ENCODE measurements at regions not wholly inside any gene's neighbourhood (a gene's known extent, or its start where the extent isn't known, plus 50 kb on each side); places are given as distances from the start of the nearest gene placed in this dataset.
"Not testable (repeated sequence)": the region's sequence is repeated elsewhere in the genome, so short reads cannot be mapped to it uniquely, and the experiment has no call there.

GRCh38 chr14:48643241-48643640, 942.9 kb downstream of the RPS29 start:
- no peak overlapping the region for H3K27ac ChIP-seq
- 20 to 100% (median 71%) methylated on average over 1 of the region's 1 CpG; no CpG with 5 or more reads in 5 of the 10 experiments for WGBS, 10 experiments
- no peak overlapping the region for H3K4me3 ChIP-seq
- H3K4me1 ChIP-seq (replicated peaks in 1 of 2): peaks cover 0 to 5% of the 10 kb centered on the region in 2 donors
- in situ Hi-C loops (cut with MboI; ENCODE audit: low pct_unique_long_range_greater_than_20kb in 2 of 9, low sequenced_read_pairs in 9 of 9, unreplicated experiment in 9 of 9): no loop called here
- ATAC-seq (replicated peaks in 6 of 8): peak in 5 of 8 experiments; percentile 47 to 58 (median 49)

GRCh38 chr14:48628870-48629269, 953.5 kb upstream of the MDGA2 start:
- Histone ChIP-seq H3K27ac (no peak overlapping the region), H3K4me3 (no peak overlapping the region), H3K4me1 (replicated peaks in 1 of 2) (peaks cover 0 to 3% of the 10 kb centered on the region in 2 donors)
- in situ Hi-C loops (cut with MboI; ENCODE audit: low pct_unique_long_range_greater_than_20kb in 2 of 9, low sequenced_read_pairs in 9 of 9, unreplicated experiment in 9 of 9): no loop called here
- no peak for ATAC-seq (replicated peaks in 6 of 8)

GRCh38 chr14:48622980-48623379, 947.6 kb upstream of the MDGA2 start:
- in situ Hi-C loops (cut with MboI; ENCODE audit: low pct_unique_long_range_greater_than_20kb in 2 of 9, low sequenced_read_pairs in 9 of 9, unreplicated experiment in 9 of 9): no loop called here
- no peak overlapping the region for H3K4me3 ChIP-seq
- ATAC-seq (replicated peaks in 6 of 8): no peak
- no peak overlapping the region for H3K27ac ChIP-seq
- 0 to 80% (median 57%) methylated on average over 1 of the region's 1 CpG; no CpG with 5 or more reads in 1 of the 10 experiments for WGBS, 10 experiments
- peaks cover 0 to 3% of the 10 kb centered on the region in 2 donors for H3K4me1 ChIP-seq (replicated peaks in 1 of 2)

GRCh38 chr14:48618057-48618456, 942.7 kb upstream of the MDGA2 start:
- Histone ChIP-seq H3K4me1 (replicated peaks in 1 of 2) (no peaks in the 10 kb centered on the region), H3K4me3 (no peak overlapping the region), H3K27ac (no peak overlapping the region)
- 0 to 80% (median 60%) methylated on average over 1 of the region's 1 CpG; no CpG with 5 or more reads in 1 of the 10 experiments for WGBS, 10 experiments
- no peak for ATAC-seq (replicated peaks in 6 of 8)
- in situ Hi-C loops (cut with MboI; ENCODE audit: low pct_unique_long_range_greater_than_20kb in 2 of 9, low sequenced_read_pairs in 9 of 9, unreplicated experiment in 9 of 9): no loop called here

GRCh38 chr14:48616931-48617330, 941.5 kb upstream of the MDGA2 start:
- no peak for ATAC-seq (replicated peaks in 6 of 8)
- H3K4me1 ChIP-seq (replicated peaks in 1 of 2): no peaks in the 10 kb centered on the region
- 0 to 61% (median 31%) methylated on average over 3 to 6 of the region's 6 CpGs; no CpG with 5 or more reads in 1 of the 10 experiments for WGBS, 10 experiments
- in situ Hi-C loops (cut with MboI; ENCODE audit: low pct_unique_long_range_greater_than_20kb in 2 of 9, low sequenced_read_pairs in 9 of 9, unreplicated experiment in 9 of 9): no loop called here
- no peak overlapping the region for H3K4me3 ChIP-seq
- H3K27ac ChIP-seq: no peak overlapping the region

- in situ Hi-C loops (cut with MboI; ENCODE audit: low pct_unique_long_range_greater_than_20kb in 2 of 9, low sequenced_read_pairs in 9 of 9, unreplicated experiment in 9 of 9): no loop called here
- Histone ChIP-seq H3K27ac (no peak overlapping the region), H3K4me3 (no peak overlapping the region), H3K4me1 (replicated peaks in 1 of 2) (no peaks in the 10 kb centered on the region)
- WGBS, 10 experiments: 17 to 100% (median 82%) methylated on average over 1 of the region's 1 CpG; no CpG with 5 or more reads in 6 of the 10 experiments
- ATAC-seq (replicated peaks in 6 of 8): no peak
These were observed 940.2 kb upstream of the MDGA2 start for GRCh38 chr14:48615618-48616017.

- Histone ChIP-seq H3K27ac (no peak overlapping the region), H3K4me3 (no peak overlapping the region), H3K4me1 (replicated peaks in 1 of 2) (no peaks in the 10 kb centered on the region)
- in situ Hi-C loops (cut with MboI; ENCODE audit: low pct_unique_long_range_greater_than_20kb in 2 of 9, low sequenced_read_pairs in 9 of 9, unreplicated experiment in 9 of 9): no loop called here
- ATAC-seq (replicated peaks in 6 of 8): no peak
- WGBS, 10 experiments: 0 to 100% (median 90%) methylated on average over 1 to 2 of the region's 2 CpGs
These were observed 938.6 kb upstream of the MDGA2 start for GRCh38 chr14:48614003-48614402.

- not testable (repeated sequence) for ATAC-seq (replicated peaks in 6 of 8)
- 65 to 90% (median 76%) methylated on average over 2 to 5 of the region's 8 CpGs; no CpG with 5 or more reads in 6 of the 10 experiments for WGBS, 10 experiments
These were observed 931.6 kb upstream of the MDGA2 start for GRCh38 chr14:48606960-48607359.

GRCh38 chr14:48598458-48598857, 923.1 kb upstream of the MDGA2 start:
- in situ Hi-C loops (cut with MboI; ENCODE audit: low pct_unique_long_range_greater_than_20kb in 2 of 9, low sequenced_read_pairs in 9 of 9, unreplicated experiment in 9 of 9): no loop called here

More at GRCh38 chr14:48606960-48607359, 931.6 kb upstream of the MDGA2 start:
- H3K4me1 ChIP-seq (replicated peaks in 1 of 2); H3K4me3 ChIP-seq; in situ Hi-C loops (cut with MboI; ENCODE audit: low pct_unique_long_range_greater_than_20kb in 2 of 9, low sequenced_read_pairs in 9 of 9, unreplicated experiment in 9 of 9); H3K27ac ChIP-seq: not testable (repeated sequence)

GRCh38 chr14:48586099-48586498, 910.7 kb upstream of the MDGA2 start:
- WGBS, 10 experiments: 0 to 90% (median 43%) methylated on average over 1 of the region's 1 CpG; no CpG with 5 or more reads in 3 of the 10 experiments
- in situ Hi-C loops (cut with MboI; ENCODE audit: low pct_unique_long_range_greater_than_20kb in 2 of 9, low sequenced_read_pairs in 9 of 9, unreplicated experiment in 9 of 9): no loop called here
- no peak for ATAC-seq (replicated peaks in 6 of 8)
- Histone ChIP-seq H3K27ac (no peak overlapping the region), H3K4me3 (no peak overlapping the region), H3K4me1 (replicated peaks in 1 of 2) (no peaks in the 10 kb centered on the region)

More at GRCh38 chr14:48598458-48598857, 923.1 kb upstream of the MDGA2 start:
- ATAC-seq (replicated peaks in 6 of 8): no peak
- H3K4me3 ChIP-seq: no peak overlapping the region
- H3K27ac ChIP-seq: no peak overlapping the region
- no peaks in the 10 kb centered on the region for H3K4me1 ChIP-seq (replicated peaks in 1 of 2)
- WGBS, 10 experiments: 3 to 73% methylated on average over 3 to 5 of the region's 7 CpGs; no CpG with 5 or more reads in 8 of the 10 experiments

GRCh38 chr14:48584031-48584430, 908.6 kb upstream of the MDGA2 start:
- Histone ChIP-seq H3K4me1 (replicated peaks in 1 of 2) (no peaks in the 10 kb centered on the region), H3K27ac (no peak overlapping the region), H3K4me3 (no peak overlapping the region)
- no peak for ATAC-seq (replicated peaks in 6 of 8)
- in situ Hi-C loops (cut with MboI; ENCODE audit: low pct_unique_long_range_greater_than_20kb in 2 of 9, low sequenced_read_pairs in 9 of 9, unreplicated experiment in 9 of 9): no loop called here
- WGBS, 10 experiments: 0 to 100% (median 36%) methylated on average over 1 to 2 of the region's 2 CpGs; no CpG with 5 or more reads in 1 of the 10 experiments

- Histone ChIP-seq H3K27ac (no peak overlapping the region), H3K4me1 (replicated peaks in 1 of 2) (no peaks in the 10 kb centered on the region), H3K4me3 (no peak overlapping the region)
- ATAC-seq (replicated peaks in 6 of 8): no peak
- 0 to 100% (median 88%) methylated on average over 1 to 2 of the region's 2 CpGs; no CpG with 5 or more reads in 1 of the 10 experiments for WGBS, 10 experiments
- in situ Hi-C loops (cut with MboI; ENCODE audit: low pct_unique_long_range_greater_than_20kb in 2 of 9, low sequenced_read_pairs in 9 of 9, unreplicated experiment in 9 of 9): no loop called here
These were observed 907.5 kb upstream of the MDGA2 start for GRCh38 chr14:48582938-48583337.

- 20 to 95% (median 83%) methylated on average over 1 to 5 of the region's 5 CpGs; no CpG with 5 or more reads in 4 of the 10 experiments for WGBS, 10 experiments
- no peaks in the 10 kb centered on the region for H3K4me1 ChIP-seq (replicated peaks in 1 of 2)
- in situ Hi-C loops (cut with MboI; ENCODE audit: low pct_unique_long_range_greater_than_20kb in 2 of 9, low sequenced_read_pairs in 9 of 9, unreplicated experiment in 9 of 9): no loop called here
- H3K4me3 ChIP-seq: no peak overlapping the region
- no peak for ATAC-seq (replicated peaks in 6 of 8)
- H3K27ac ChIP-seq: no peak overlapping the region
These were observed 905.3 kb upstream of the MDGA2 start for GRCh38 chr14:48580692-48581091.

- Histone ChIP-seq H3K27ac (no peak overlapping the region), H3K4me1 (replicated peaks in 1 of 2) (no peaks in the 10 kb centered on the region), H3K4me3 (no peak overlapping the region)
- ATAC-seq (replicated peaks in 6 of 8): no peak
- in situ Hi-C loops (cut with MboI; ENCODE audit: low pct_unique_long_range_greater_than_20kb in 2 of 9, low sequenced_read_pairs in 9 of 9, unreplicated experiment in 9 of 9): no loop called here
- WGBS, 10 experiments: 0 to 100% (median 80%) methylated on average over 1 to 3 of the region's 7 CpGs; no CpG with 5 or more reads in 3 of the 10 experiments
These were observed 900.4 kb upstream of the MDGA2 start for GRCh38 chr14:48575772-48576171.

All from motor neuron (in vitro differentiated cells).